ENCODE measurements at regions not wholly inside any gene's neighbourhood (a gene's known extent, or its start where the extent isn't known, plus 50 kb on each side); places are given as distances from the start of the nearest gene placed in this dataset.
"Not testable (repeated sequence)": the region's sequence is repeated elsewhere in the genome, so short reads cannot be mapped to it uniquely, and the experiment has no call there.

- not testable (repeated sequence) for TF ChIP-seq CTCF, EP300, POLR2A (IDR thresholded peaks at IDR 0.05)
Measured at GRCh38 chr2:91742973-91743490, 3051.6 kb downstream of the RPIA start.
